ENCODE measurements at regions not wholly inside any gene's neighbourhood (a gene's known extent, or its start where the extent isn't known, plus 50 kb on each side); places are given as distances from the start of the nearest gene placed in this dataset.

DNA sequence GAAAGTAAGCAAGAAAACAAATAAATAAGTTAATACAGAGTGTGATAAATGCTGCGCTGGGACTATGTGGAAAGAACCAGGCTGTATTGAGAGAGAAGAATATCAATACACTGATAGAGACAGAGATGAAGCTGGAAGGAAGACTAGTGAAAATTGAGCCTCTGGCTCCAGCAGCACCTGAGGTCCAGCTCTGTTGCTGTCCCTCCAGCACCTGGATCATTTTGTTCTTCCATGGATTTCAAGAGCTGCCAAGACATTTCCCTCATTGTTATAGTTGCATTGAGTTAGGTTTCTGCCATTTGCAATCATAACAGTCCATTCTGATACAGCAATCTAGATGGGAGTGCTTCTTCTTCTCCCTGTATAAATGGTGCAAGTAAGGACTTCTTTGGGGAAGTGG lies 242.7 kb upstream of the FGGY start:
- no peak for DNase-seq

DNA sequence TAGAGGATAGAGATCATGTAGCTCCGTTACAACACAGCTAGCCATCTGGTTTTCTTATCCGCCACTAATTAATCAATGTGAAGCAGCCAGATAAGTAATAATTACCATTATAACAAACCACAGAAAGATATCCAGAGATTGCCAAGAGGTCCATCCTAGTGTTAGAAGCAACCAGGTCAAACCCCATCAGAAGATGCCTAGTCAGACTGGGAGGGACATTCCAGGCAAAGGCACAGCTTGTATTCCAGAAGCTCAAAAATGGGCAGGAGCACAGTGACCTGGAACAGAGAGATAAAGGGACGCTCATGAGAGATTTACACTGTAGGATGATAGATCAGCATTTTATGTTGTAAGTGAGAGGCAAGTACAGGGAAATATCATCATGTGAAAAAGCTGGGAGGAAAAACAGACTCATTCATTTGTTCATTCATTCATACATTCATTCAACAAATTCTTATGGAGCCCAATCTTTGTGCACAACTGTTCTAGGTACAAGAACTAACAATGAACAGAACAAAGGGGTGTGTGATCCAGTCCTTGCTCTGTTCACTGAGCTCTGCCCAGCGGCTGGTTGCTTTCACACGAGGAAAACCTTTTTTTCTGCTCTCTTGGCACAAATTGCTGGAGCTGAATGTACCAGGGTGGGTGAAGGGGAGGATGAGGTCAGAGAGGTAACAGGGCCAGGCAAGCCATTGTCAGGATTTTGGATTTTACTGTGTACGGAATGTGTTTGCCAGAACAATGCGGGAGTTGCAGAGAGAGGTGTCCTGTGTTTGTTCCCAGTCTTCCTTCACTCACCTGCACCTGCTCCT lies 240.8 kb upstream of the FGGY start:
- DNase-seq, result peak in 1 of 56 donors; percentile 5

DNA sequence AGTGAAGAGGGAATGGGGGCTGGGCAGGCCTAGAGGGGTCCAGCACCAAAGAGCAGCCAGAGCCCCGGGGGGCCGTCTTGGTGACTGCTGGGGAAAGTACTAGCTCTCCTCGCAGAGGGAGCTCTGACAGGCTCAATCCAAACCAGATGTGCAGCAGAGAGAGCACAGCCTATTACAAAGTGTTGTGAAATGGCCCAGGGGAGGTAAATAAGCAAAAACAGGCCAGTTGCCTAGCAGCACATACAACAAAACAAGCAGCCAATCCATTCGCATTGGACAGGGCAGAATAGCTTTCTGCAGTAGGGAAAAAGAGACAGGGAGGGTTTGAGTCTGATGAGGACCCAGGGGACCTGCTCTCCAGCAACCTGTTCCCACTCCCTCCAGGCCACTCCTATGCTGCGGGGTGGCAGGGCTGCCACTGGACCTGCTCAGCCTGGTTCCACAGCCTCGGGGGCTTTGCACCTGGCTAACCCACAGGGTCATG lies 239.6 kb upstream of the FGGY start:
- DNase-seq, result no peak

DNA sequence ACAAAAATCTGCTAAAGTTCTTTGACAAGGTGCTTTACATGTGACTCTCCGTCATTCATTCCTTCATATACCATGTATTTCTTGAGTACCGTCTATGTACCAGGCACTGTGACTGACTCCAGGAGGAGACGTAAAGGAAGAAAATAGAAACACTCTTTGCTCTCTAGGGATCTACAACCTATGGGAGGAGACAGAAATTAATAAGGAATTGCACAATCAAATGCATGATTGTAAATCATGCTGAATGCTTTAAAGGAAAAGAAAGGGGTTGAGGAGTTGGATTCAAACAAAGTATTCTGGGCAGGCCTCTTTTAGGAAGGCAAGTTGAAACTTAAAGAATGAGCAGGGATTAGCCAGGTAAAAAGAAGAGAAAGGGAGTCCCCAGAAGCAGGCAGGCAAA lies 239.1 kb upstream of the FGGY start:
- no peak for DNase-seq

DNA sequence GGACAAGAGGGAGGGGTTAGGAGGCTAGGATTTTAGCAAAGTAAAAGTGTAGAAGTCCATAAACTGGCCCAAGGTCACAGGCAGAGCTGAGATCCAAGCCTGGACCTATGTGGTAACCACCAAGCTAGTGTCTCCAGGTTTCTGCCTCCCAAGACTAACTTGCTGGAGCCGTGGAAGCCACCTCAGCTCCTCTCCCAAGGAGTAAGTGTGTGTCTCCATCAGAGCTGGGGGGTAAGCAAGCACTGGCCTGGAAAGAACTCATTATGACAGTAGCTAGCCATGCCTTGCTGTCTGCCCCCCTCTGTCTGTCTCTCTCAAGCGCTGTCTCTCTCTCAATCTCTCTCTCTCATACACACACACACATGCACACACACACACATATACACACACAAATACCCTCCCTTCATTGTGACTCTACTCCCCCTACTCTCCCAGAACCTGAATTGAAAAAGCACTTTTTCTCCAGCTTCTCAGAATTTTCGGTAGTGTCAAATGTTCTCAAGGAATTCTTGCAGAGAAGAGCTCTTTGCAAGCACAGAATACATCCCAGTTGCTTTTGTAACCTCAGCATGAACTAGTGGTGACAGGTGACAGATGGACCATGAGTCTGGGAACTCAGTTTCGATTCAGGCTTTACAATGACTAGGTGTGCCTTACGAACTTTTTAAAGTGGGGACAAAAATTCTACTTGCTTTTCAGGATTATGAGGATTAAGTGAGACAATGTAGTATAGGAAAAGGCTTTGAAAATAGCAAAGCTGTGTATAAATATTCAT lies 238.0 kb upstream of the FGGY start:
- DNase-seq, result no peak

DNA sequence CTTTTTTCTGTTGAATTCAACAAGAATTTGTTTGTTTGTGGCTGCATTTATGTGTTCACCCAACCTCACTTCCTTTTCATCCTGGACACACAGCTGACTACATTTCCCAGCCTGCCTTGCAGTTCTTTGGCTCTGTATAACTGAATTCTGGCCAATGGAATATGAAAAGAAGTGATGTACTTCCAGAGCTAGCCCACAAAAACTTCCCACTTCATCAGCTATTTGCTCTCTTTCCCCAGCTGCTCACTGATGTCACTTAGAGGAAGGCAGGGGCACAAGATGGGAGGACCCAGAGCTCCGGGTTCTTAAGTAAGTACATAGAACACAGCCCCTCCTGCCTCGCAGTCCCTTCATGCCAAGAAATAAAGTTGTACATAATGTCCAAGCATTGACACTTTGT lies 235.0 kb upstream of the FGGY start:
- peak in 17 of 56 donors; percentile 4 to 51 (median 18) for DNase-seq

- no peak for DNase-seq
These were observed 234.2 kb upstream of the FGGY start for GRCh38 chr1:59062743-59063142.

- DNase-seq, result no peak
These were observed 233.4 kb upstream of the FGGY start for GRCh38 chr1:59063501-59063900.

DNA sequence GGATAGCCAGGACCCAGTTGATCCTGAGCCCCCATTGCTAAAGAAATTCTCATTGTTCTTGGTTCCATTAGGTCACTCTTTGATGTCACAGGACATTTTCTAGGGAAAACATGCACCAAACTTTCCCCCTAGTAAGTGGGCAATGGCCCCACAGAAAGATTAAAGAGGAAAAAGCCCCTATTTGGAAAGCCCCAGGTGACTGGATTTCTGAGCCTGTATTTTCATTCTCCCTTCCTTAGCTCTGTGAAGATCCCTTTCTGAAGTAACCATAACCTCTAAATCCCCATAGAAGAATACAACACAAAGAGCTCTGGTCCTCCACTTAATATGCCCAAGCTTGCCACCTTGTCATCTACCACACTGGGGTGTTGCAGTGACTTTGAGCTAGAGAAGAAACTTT lies 232.3 kb upstream of the FGGY start:
- DNase-seq, result no peak

GRCh38 chr1:59066236-59066635 lies 230.7 kb upstream of the FGGY start:
- DNase-seq, result no peak

DNA sequence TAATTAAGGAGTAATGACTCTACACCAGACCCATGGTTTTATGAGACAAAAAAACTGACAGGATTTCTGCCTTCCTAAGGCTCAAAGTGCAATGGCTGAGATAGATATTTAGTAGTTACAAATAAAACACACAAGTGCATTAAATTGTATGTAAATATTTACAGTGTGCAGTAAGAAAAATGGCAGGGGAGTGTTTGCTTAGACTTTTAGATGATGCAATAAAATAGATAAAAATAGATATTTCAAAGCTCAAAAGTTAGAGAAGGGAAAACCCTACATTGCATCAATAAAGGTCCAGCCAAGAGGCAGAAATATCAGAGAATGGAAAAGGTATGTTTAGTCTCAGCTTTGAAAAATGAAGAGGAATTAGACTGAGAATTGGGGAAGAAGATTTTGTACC lies 226.3 kb upstream of the FGGY start:
- no peak for DNase-seq

DNA sequence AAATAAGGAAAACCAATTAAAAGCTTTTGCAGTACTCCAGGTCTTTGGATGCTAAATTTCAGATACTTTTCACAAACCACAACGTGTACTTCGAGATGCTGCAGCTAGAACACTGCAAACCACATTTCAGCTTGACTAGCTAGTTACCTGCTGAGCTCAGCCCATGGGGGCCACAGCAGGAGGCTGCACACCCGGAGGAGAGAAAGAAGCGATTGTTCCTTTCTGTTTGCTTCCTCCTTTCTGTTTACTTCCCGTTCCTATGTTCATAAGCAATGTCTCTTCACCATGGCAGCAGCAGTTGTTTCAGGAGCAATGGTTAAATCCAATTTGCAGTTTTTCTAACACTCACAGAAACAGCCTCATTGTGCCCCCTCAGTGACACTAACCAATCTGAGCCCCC lies 225.6 kb upstream of the FGGY start:
- DNase-seq, result no peak

GRCh38 chr1:59071876-59072582 lies 224.9 kb upstream of the FGGY start:
- DNase-seq, result no peak

GRCh38 chr1:59072583-59072947 lies 224.3 kb upstream of the FGGY start:
- peak in 1 of 56 donors; percentile 17 for DNase-seq

GRCh38 chr1:59074598-59074997 lies 222.3 kb upstream of the FGGY start:
- no peak for DNase-seq

- DNase-seq, result no peak
These were observed 221.9 kb upstream of the FGGY start for GRCh38 chr1:59075021-59075420.

GRCh38 chr1:59076612-59077011 lies 220.3 kb upstream of the FGGY start:
- no peak for DNase-seq

DNA sequence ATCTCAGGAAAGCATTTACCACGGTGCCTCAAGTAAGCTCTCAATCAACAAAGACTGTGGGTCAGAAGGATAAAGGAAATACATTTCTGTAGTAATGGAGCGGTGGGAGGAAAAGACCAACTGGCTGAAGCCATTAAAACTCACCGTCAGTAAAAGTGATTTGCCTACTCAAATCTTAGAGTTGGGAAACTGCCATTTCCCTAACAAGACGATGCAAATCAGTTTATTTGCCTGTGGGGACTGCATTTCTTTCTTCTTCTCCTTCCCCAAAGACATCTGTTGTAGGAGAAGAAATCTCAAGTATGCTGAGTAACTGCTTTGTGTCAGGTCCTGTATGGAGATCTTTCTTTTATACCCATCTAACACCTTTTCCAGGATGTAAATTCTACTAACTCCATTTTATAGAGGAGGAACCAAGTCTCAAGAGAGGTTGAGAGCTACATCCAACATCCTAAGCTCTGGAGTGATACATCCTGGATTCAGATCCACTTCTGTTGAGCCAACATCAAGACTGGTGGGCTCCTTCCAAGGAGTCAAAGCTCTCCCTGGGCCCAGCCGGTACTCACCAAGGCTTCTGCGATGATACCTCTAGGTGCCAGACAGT lies 219.3 kb upstream of the FGGY start:
- DNase-seq, result no peak

- DNase-seq, result no peak
These were observed 218.7 kb upstream of the FGGY start for GRCh38 chr1:59078070-59078800.

DNA sequence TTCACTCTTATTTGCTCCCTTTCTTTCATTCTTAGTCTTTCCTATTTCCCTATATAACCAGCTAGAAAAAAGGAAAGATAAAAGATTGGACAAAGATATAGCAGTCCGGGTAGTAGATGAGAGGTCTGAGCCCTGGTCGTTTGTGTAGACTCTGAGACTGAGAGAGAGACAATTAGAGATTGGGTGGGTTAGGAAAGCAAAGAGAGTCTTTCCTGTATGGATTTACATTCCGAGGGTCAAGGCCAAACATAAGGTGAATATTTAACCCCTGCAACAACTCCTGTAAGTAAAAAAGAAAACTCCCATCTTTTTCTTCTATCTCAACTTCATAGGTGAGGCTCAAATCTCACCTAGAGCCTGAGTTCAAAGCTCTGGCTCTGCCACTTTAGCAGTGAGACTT lies 218.0 kb upstream of the FGGY start:
- no peak for DNase-seq

Measured in amygdala (tissue), 56 donors.